SJSA1 (cell line): ENCODE measurements at regions not wholly inside any gene's neighbourhood (a gene's known extent, or its start where the extent isn't known, plus 50 kb on each side); places are given as distances from the start of the nearest gene placed in this dataset.
"Not testable (repeated sequence)": the region's sequence is repeated elsewhere in the genome, so short reads cannot be mapped to it uniquely, and the experiment has no call there.

Source experiments
- DNase-seq, 2 experiments: peaks; one replicate each; pipeline ENCODE4 v3.0.0-alpha.2; 2015 to 2020; ENCODE audit warnings: low spot score in 2 of 2, low read depth in 1 of 2
- H3K27ac ChIP-seq: fragments of 250-450 bp; sonication (Bioruptor Pico); 2 replicates; pipeline ENCODE4 v1.5.1; 2020; ENCODE audit warnings: mild to moderate bottlenecking, moderate library complexity
- H3K27me3 ChIP-seq: fragments of 250-450 bp; sonication (Bioruptor Pico); replicated peaks from 2 replicates; pipeline ENCODE4 v1.5.1; 2020; ENCODE audit warnings: mild to moderate bottlenecking, moderate library complexity
- H3K36me3 ChIP-seq: fragments of 250-450 bp; sonication (Bioruptor Pico); 2 replicates; pipeline ENCODE4 v1.5.1; 2020; ENCODE audit warnings: mild to moderate bottlenecking
- H3K4me1 ChIP-seq: fragments of 250-450 bp; sonication (Bioruptor Pico); replicated peaks from 2 replicates; pipeline ENCODE4 v1.6.1; 2021; ENCODE audit warnings: mild to moderate bottlenecking
- H3K4me3 ChIP-seq: fragments of 250-450 bp; sonication (Bioruptor Pico); 2 replicates; pipeline ENCODE4 v1.5.1; 2020; ENCODE audit warnings: mild to moderate bottlenecking
- H3K9me3 ChIP-seq: fragments of 250-450 bp; sonication (Bioruptor Pico); replicated peaks from 2 replicates; pipeline ENCODE4 v1.5.1; 2020; ENCODE audit warnings: mild to moderate bottlenecking

GRCh38 chrX:27242581-27242980 is 220.6 kb downstream of the PPP4R3C start:
- Histone ChIP-seq H3K9me3 (no peaks in the 10 kb centered on the region), H3K4me3 (no peak overlapping the region), H3K27me3 (no peaks in the 10 kb centered on the region), H3K4me1 (no peaks in the 10 kb centered on the region), H3K27ac (no peak overlapping the region), H3K36me3 (no peaks in the 10 kb centered on the region)
- no peak for DNase-seq

- Histone ChIP-seq H3K4me3 (no peak overlapping the region), H3K27me3 (no peaks in the 10 kb centered on the region), H3K9me3 (no peaks in the 10 kb centered on the region), H3K27ac (no peak overlapping the region), H3K36me3 (no peaks in the 10 kb centered on the region), H3K4me1 (no peaks in the 10 kb centered on the region)
- DNase-seq, result no peak
Observed at GRCh38 chrX:27241981-27242380, 221.2 kb downstream of the PPP4R3C start.

GRCh38 chrX:27240042-27240441 is 223.1 kb downstream of the PPP4R3C start:
- not testable (repeated sequence) for H3K9me3 ChIP-seq, DNase-seq, H3K36me3 ChIP-seq, H3K4me1 ChIP-seq, H3K27ac ChIP-seq, H3K4me3 ChIP-seq, H3K27me3 ChIP-seq

- no peaks in the 10 kb centered on the region for H3K4me1 ChIP-seq
- H3K27ac ChIP-seq, result no peak overlapping the region
- H3K9me3 ChIP-seq, result no peaks in the 10 kb centered on the region
- no peaks in the 10 kb centered on the region for H3K27me3 ChIP-seq
- no peaks in the 10 kb centered on the region for H3K36me3 ChIP-seq
- DNase-seq, result no peak
- no peak overlapping the region for H3K4me3 ChIP-seq
Observed at GRCh38 chrX:27236681-27237080, 226.5 kb downstream of the PPP4R3C start.

- Histone ChIP-seq H3K36me3 (no peaks in the 10 kb centered on the region), H3K4me3 (no peak overlapping the region), H3K9me3 (no peaks in the 10 kb centered on the region), H3K4me1 (no peaks in the 10 kb centered on the region), H3K27ac (no peak overlapping the region), H3K27me3 (no peaks in the 10 kb centered on the region)
- no peak for DNase-seq
Observed at GRCh38 chrX:27229721-27230120, 233.4 kb downstream of the PPP4R3C start.

DNA sequence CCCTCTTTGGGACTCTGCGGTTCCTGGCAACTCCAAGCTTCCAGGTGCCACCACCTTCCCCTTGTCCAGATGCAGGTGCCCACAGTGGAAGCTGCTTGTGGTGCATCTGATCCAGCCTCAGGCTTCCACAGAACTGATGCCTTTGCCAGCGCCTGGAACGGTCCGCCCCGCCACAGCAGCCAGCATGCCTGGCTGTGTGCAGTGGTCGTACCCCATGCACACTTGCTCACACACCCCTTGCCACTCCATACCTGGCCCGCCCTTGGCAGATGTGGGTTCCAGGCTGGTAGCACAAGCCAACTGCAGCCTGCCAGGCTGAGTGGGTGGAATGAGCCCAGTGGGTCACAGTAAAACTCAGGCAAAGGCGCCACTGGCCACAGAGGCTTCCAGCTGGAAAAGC is 240.5 kb downstream of the PPP4R3C start:
- Histone ChIP-seq H3K27ac (no peak overlapping the region), H3K4me3 (no peak overlapping the region), H3K36me3 (no peaks in the 10 kb centered on the region), H3K4me1 (no peaks in the 10 kb centered on the region), H3K27me3 (no peaks in the 10 kb centered on the region), H3K9me3 (no peaks in the 10 kb centered on the region)
- DNase-seq, result no peak

GRCh38 chrX:27186671-27187070 is 276.5 kb downstream of the PPP4R3C start:
- no peaks in the 10 kb centered on the region for H3K36me3 ChIP-seq
- H3K4me1 ChIP-seq, result no peaks in the 10 kb centered on the region
- H3K4me3 ChIP-seq, result no peak overlapping the region
- H3K27me3 ChIP-seq, result no peaks in the 10 kb centered on the region
- DNase-seq, result peak in 1 of 2 experiments; percentile 0
- H3K9me3 ChIP-seq, result no peaks in the 10 kb centered on the region
- no peak overlapping the region for H3K27ac ChIP-seq

- Histone ChIP-seq H3K27me3 (no peaks in the 10 kb centered on the region), H3K4me3 (no peak overlapping the region), H3K4me1 (no peaks in the 10 kb centered on the region), H3K9me3 (no peaks in the 10 kb centered on the region), H3K36me3 (no peaks in the 10 kb centered on the region), H3K27ac (no peak overlapping the region)
- no peak for DNase-seq
Observed at GRCh38 chrX:27163236-27163635, 299.9 kb downstream of the PPP4R3C start.

DNA sequence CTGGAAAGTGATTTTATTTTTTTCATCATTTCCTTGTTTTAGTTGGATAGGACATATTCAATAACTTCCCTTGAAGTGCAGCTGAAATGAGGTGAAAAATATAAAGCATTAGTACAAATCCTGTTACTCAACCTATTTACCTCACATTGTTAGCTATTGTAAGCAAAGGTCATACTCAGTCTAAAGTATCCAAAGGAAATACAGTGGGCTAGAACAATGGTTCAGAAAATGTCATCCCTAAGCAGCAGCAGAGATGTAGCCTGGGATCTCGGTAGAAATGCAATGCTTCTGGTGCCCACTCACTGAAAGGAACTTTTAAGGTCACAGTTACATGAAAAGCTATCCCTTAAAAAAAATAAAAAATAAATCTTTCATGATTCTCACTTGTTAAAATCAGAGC is 300.6 kb downstream of the PPP4R3C start:
- Histone ChIP-seq H3K27me3 (no peaks in the 10 kb centered on the region), H3K4me3 (no peak overlapping the region), H3K9me3 (no peaks in the 10 kb centered on the region), H3K27ac (no peak overlapping the region), H3K36me3 (no peaks in the 10 kb centered on the region), H3K4me1 (no peaks in the 10 kb centered on the region)
- no peak for DNase-seq

- H3K27ac ChIP-seq, H3K4me1 ChIP-seq, H3K27me3 ChIP-seq, H3K9me3 ChIP-seq, DNase-seq, H3K4me3 ChIP-seq, H3K36me3 ChIP-seq: not testable (repeated sequence)
Observed at GRCh38 chrX:27156921-27157320, 306.2 kb downstream of the PPP4R3C start.

GRCh38 chrX:27136325-27136724 is 326.8 kb downstream of the PPP4R3C start:
- no peaks in the 10 kb centered on the region for H3K27me3 ChIP-seq
- no peaks in the 10 kb centered on the region for H3K36me3 ChIP-seq
- H3K4me1 ChIP-seq, result no peaks in the 10 kb centered on the region
- H3K9me3 ChIP-seq, result no peaks in the 10 kb centered on the region
- no peak overlapping the region for H3K27ac ChIP-seq
- DNase-seq, result no peak
- H3K4me3 ChIP-seq, result no peak overlapping the region

DNA sequence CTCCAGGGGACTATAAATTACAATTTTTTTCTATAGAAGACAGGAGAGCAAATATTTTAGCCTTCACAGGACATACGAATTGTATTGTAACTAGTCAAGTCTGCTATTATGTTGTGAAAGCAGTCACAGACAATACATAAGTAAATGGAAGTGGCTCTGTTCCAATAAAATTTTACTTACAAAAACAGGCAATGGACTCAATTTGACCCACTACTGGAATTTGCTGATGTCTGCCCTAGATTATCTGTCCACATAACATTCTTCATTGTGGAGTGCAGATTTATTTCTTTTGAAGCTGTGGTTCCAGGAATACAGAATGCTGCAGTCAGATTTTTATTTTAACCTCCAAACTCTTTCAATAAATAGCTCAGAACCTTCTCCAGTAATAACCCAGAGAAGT is 330.3 kb downstream of the PPP4R3C start:
- Histone ChIP-seq H3K4me1 (no peaks in the 10 kb centered on the region), H3K36me3 (no peaks in the 10 kb centered on the region), H3K27me3 (no peaks in the 10 kb centered on the region), H3K9me3 (no peaks in the 10 kb centered on the region), H3K4me3 (no peak overlapping the region), H3K27ac (no peak overlapping the region)
- no peak for DNase-seq

DNA sequence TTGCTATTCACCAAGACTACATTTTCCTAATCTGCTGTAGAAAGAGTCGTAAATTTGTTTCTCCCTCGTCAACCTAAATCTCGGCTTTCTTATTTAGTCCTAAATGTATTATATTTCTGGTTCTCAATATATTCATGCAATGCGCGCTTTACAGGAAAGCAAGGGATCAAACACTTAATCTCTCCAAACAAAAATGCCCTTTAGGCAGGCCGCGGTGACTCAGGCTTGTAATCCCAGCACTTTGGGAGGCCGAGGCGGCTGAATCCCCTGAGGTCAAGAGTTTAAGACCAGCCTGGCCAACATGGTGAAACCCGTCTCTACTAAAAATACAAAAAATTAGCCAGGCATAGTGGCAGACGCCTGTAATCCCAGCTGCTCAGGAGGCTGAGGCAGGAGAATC is 376.0 kb downstream of the PPP4R3C start:
- DNase-seq, H3K9me3 ChIP-seq, H3K4me1 ChIP-seq: not testable (repeated sequence)

DNA sequence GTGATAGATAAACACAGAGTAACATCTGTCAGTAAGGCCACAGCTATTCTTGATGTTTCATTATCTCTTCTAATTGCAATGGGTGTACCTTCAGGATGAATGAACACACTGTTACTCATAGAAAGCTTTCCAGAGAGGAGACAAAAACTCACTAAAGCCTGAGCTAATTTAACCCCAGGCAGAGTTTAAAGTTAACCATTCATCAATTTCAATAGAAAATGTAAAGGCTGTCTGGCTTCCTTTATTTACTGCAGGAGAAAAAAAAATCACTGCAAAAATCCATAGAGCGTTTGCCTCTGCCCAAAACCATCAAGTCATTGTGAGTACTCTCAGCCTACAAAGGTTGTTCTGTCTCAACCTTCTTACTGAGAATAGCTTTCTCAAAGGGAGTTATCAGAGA is 376.9 kb downstream of the PPP4R3C start:
- Histone ChIP-seq H3K27me3 (no peaks in the 10 kb centered on the region), H3K36me3 (no peaks in the 10 kb centered on the region), H3K4me1 (no peaks in the 10 kb centered on the region), H3K9me3 (no peaks in the 10 kb centered on the region), H3K27ac (no peak overlapping the region), H3K4me3 (no peak overlapping the region)
- no peak for DNase-seq

More for the DNA sequence above, 376.0 kb downstream of the PPP4R3C start:
- not testable (repeated sequence) for H3K27me3 ChIP-seq, H3K36me3 ChIP-seq, H3K4me3 ChIP-seq, H3K27ac ChIP-seq

- Histone ChIP-seq H3K27ac (no peak overlapping the region), H3K36me3 (no peaks in the 10 kb centered on the region)
Observed at GRCh38 chrX:27085346-27085745, 377.8 kb downstream of the PPP4R3C start.

More at GRCh38 chrX:27085346-27085745, 377.8 kb downstream of the PPP4R3C start:
- Histone ChIP-seq H3K9me3 (no peaks in the 10 kb centered on the region), H3K27me3 (no peaks in the 10 kb centered on the region), H3K4me1 (no peaks in the 10 kb centered on the region), H3K4me3 (no peak overlapping the region)
- DNase-seq, result no peak
